Osteocyte (in vitro differentiated cells): ENCODE measurements at regions not wholly inside any gene's neighbourhood (a gene's known extent, or its start where the extent isn't known, plus 50 kb on each side); places are given as distances from the start of the nearest gene placed in this dataset.

Experiments
- DNase-seq: peaks from one replicate; pipeline ENCODE4 v3.0.0; 2021; ENCODE audit warnings: mixed read lengths; ENCODE audit not compliant: unreplicated experiment; ENCODE audit errors: extremely low spot score
- H3K27ac Mint-ChIP-seq: one replicate; pipeline ENCODE4 v1.8.0; 2021; ENCODE audit warnings: mild to moderate bottlenecking, mixed read lengths; ENCODE audit not compliant: unreplicated experiment
- H3K27me3 Mint-ChIP-seq: one replicate; pipeline ENCODE4 v1.8.0; 2021; ENCODE audit warnings: mixed read lengths; ENCODE audit not compliant: unreplicated experiment
- H3K36me3 Mint-ChIP-seq: one replicate; pipeline ENCODE4 v1.8.0; 2021; ENCODE audit warnings: mixed read lengths; ENCODE audit not compliant: unreplicated experiment
- H3K4me1 Mint-ChIP-seq: one replicate; pipeline ENCODE4 v1.8.0; 2021; ENCODE audit warnings: mixed read lengths; ENCODE audit not compliant: unreplicated experiment
- H3K4me3 Mint-ChIP-seq: one replicate; pipeline ENCODE4 v1.8.0; 2021; ENCODE audit warnings: mild to moderate bottlenecking, moderate library complexity, mixed read lengths; ENCODE audit not compliant: unreplicated experiment
- H3K9me3 Mint-ChIP-seq: one replicate; pipeline ENCODE4 v1.8.0; 2021; ENCODE audit warnings: mixed read lengths; ENCODE audit not compliant: unreplicated experiment
- TF ChIP-seq, protein P1 (sequence below): fragments of 200-600 bp; sonication (generic); IDR thresholded peaks from 2 replicates; pipeline ENCODE4 v1.5.0; 2021; ENCODE audit warnings: antibody characterized with exemption, mild to moderate bottlenecking, moderate library complexity

DNA sequence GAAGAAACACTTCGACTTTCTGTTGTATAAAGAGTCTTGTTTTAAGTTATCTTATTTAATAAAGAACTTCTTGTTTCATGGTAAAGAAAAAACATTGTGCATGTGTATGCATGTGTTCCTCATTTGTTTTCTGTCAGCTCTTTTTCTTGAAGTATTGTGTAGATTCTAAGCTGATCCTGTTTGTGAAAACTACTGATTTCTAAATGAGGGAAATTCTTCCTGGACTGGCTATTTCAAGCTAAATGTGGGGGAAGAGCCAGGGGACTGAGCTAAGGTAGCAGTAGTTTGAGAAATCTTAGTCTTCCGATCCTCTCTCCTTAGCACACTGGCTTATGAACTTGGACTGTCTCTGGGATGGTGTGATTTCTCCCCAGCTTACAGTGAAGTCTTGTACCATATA is 56.4 kb upstream of the RBMS1 start:
- DNase-seq: no peak
- Mint-ChIP-seq H3K4me1 (no peaks in the 10 kb centered on the region), H3K27ac (no peak overlapping the region), H3K36me3 (no peaks in the 10 kb centered on the region), H3K9me3 (peaks cover 4% of the 10 kb centered on the region), H3K4me3 (no peak overlapping the region), H3K27me3 (no peaks in the 10 kb centered on the region)
- TF ChIP-seq, protein P1, sequence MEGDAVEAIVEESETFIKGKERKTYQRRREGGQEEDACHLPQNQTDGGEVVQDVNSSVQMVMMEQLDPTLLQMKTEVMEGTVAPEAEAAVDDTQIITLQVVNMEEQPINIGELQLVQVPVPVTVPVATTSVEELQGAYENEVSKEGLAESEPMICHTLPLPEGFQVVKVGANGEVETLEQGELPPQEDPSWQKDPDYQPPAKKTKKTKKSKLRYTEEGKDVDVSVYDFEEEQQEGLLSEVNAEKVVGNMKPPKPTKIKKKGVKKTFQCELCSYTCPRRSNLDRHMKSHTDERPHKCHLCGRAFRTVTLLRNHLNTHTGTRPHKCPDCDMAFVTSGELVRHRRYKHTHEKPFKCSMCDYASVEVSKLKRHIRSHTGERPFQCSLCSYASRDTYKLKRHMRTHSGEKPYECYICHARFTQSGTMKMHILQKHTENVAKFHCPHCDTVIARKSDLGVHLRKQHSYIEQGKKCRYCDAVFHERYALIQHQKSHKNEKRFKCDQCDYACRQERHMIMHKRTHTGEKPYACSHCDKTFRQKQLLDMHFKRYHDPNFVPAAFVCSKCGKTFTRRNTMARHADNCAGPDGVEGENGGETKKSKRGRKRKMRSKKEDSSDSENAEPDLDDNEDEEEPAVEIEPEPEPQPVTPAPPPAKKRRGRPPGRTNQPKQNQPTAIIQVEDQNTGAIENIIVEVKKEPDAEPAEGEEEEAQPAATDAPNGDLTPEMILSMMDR: no peak

DNA sequence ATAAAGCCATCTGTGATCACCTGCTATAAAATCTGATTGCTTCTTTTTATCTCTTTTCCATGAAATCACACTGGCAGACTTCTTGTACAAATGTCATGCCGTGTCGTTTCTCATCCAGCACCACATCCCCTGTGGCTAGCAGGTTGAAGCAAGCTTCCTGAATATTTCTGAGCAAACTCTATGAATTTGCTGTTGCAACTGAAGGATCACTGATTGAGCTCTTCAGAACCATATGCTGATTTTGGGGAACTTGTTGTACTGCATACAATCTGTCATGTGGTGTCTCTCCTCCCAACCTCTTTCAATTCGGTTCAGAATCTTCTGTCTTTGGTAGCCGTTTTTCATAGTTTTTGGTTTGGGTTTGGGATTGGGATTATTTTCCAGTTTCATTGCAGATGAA is 57.7 kb upstream of the RBMS1 start:
- no peak overlapping the region for H3K4me3 Mint-ChIP-seq
- H3K36me3 Mint-ChIP-seq: no peaks in the 10 kb centered on the region
- H3K9me3 Mint-ChIP-seq: peaks cover 5% of the 10 kb centered on the region
- no peak for DNase-seq
- H3K27me3 Mint-ChIP-seq: no peaks in the 10 kb centered on the region
- TF ChIP-seq, protein P1: no peak
- H3K27ac Mint-ChIP-seq: no peak overlapping the region
- H3K4me1 Mint-ChIP-seq: no peaks in the 10 kb centered on the region

DNA sequence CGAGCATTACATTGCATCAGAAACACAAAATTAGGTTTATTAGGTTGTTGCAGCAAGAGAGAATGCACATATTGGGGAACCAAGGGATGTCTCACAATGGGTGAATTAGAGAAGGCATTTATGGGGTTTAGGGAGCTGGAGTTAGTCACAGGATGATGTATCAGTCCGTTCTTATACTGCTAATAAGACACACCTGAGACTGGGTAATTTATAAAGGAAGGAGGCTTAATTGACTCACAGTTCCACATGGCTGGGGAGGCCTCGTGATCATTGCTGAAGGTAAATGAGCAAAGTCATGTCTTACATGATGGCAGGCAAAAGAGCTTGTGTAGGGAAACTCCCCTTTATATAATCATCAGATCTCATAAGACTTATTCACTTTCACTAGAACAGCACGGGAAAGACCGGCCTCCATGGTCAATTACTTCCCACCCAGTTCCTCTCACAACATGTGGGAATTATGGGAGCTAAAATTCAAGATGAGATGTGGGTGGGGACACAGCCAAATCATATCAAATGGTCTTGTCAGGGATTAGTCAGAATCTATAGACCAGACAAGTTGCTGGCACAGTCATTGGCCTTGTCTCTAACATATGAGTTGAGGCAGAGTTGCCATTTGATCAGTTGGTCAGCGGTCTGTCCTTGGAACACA is 61.9 kb upstream of the RBMS1 start:
- H3K4me3 Mint-ChIP-seq: no peak overlapping the region
- no peak for DNase-seq
- H3K27me3 Mint-ChIP-seq: no peaks in the 10 kb centered on the region
- TF ChIP-seq, protein P1: no peak
- H3K9me3 Mint-ChIP-seq: peaks cover 15% of the 10 kb centered on the region
- no peak overlapping the region for H3K27ac Mint-ChIP-seq
- no peaks in the 10 kb centered on the region for H3K36me3 Mint-ChIP-seq
- H3K4me1 Mint-ChIP-seq: no peaks in the 10 kb centered on the region

DNA sequence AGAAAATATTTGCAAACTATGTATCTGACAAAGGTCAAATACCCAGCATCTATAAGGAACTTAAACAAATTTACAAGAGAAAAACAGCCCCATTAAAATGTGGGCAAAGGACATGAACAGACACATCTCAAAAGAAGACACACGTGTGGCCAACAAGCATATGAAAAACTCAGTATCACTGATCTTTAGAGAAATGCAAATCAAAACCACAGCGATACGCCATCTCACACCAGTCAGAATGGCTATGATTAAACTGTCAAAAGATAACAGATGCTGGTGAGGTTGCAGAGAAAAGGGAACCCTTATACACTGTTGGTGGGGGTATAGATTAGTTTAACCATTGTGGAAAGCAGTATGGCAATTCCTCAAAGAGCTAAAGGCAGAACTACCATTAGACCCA is 64.3 kb upstream of the RBMS1 start:
- DNase-seq: no peak
- TF ChIP-seq, protein P1: no peak
- Mint-ChIP-seq H3K36me3 (no peaks in the 10 kb centered on the region), H3K27me3 (no peaks in the 10 kb centered on the region), H3K27ac (no peak overlapping the region), H3K4me3 (no peak overlapping the region), H3K9me3 (peaks cover 15% of the 10 kb centered on the region), H3K4me1 (peaks cover 14% of the 10 kb centered on the region)

DNA sequence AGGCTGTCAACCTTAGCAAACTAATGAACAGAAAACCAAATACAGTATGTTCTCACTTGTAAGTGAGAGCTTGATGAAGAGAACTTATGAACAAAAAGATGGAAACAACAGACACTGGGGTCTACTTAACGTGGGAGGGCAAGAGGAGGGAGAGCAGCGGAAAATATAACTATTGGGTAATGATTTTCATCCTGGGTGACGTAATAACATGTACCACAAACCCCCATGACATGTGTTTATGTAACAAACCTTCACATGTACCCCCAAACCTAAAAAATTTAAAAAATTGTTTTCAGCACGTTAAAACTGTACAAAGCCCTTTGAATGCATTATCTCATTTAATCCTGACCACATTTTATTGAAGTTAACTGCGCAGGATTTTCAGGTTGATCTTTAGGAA is 64.9 kb upstream of the RBMS1 start:
- H3K9me3 Mint-ChIP-seq: peaks cover 15% of the 10 kb centered on the region
- no peak overlapping the region for H3K27ac Mint-ChIP-seq
- no peaks in the 10 kb centered on the region for H3K27me3 Mint-ChIP-seq
- DNase-seq: no peak
- H3K4me1 Mint-ChIP-seq: peaks cover 15% of the 10 kb centered on the region
- no peaks in the 10 kb centered on the region for H3K36me3 Mint-ChIP-seq
- no peak overlapping the region for H3K4me3 Mint-ChIP-seq
- TF ChIP-seq, protein P1: no peak
